GM12878 (cell line): ENCODE measurements at regions not wholly inside any gene's neighbourhood (a gene's known extent, or its start where the extent isn't known, plus 50 kb on each side); places are given as distances from the start of the nearest gene placed in this dataset.
"Not testable (repeated sequence)": the region's sequence is repeated elsewhere in the genome, so short reads cannot be mapped to it uniquely, and the experiment has no call there.

Experiments used
- ATAC-seq: fragments of 200-7000 bp; cut with Tn5 transposase; 3 replicates; pipeline ENCODE4 v1.9.1; 2020; ENCODE audit warnings: mild to moderate bottlenecking, moderate library complexity
- BruUV-seq: library from RNA; stranded (reverse); fragments of 400-500 nt; replicated peaks from 2 replicates; lab custom pipeline; 2021; lab: Mats Ljungman, UMichigan
- CTCF ChIA-PET: fragments of 300-600 bp; sonication (Branson Sonifier 250); formaldehyde crosslinking; extraction: SDS; loops from one replicate; lab custom pipeline; 2021; ENCODE audit warnings: inconsistent platforms; lab: Yijun Ruan, JAX
- POLR2A ChIA-PET: fragments of 350-600 bp; formaldehyde crosslinking; extraction: SDS; loops from one replicate; lab custom pipeline; 2021; ENCODE audit warnings: inconsistent platforms; lab: Charles Lee
- RAD21 ChIA-PET: fragments of 300-600 bp; sonication (Branson Sonifier 250); formaldehyde crosslinking; loops from one replicate; lab custom pipeline; 2023; ENCODE audit warnings: antibody characterized with exemption; ENCODE audit not compliant: unreplicated experiment; lab: Charles Lee
- SMC1A ChIA-PET: fragments of 300-600 bp; sonication (Branson Sonifier 250); formaldehyde crosslinking; loops from one replicate; lab custom pipeline; 2023; ENCODE audit not compliant: unreplicated experiment, uncharacterized antibody; lab: Charles Lee
- DNase-seq: peaks from one replicate; pipeline ENCODE4 v3.0.0-alpha.2; 2011; ENCODE audit warnings: low read depth, low spot score
- FAIRE-seq: peaks from 3 replicates; lab custom pipeline; 2011; peaks lifted over from hg19 to GRCh38; lab: Jason Lieb, UNC
- H2AFZ ChIP-seq: 2 replicates; pipeline ENCODE4 v1.6.0; 2011; ENCODE audit warnings: low read depth, low read length, control low read depth; ENCODE audit not compliant: control insufficient read depth
- H3K27ac ChIP-seq: 2 replicates; pipeline ENCODE4 v1.5.1; 2011; ENCODE audit warnings: control low read depth; ENCODE audit not compliant: control insufficient read depth, insufficient read depth
- H3K27me3 ChIP-seq, 2 experiments: replicated peaks in 1 of 2; 2 replicates each; pipeline versions ENCODE4 v1.6.0 to v1.6.1; 2011; ENCODE audit warnings: low read length in 1 of 2; ENCODE audit not compliant: control insufficient read depth in 2 of 2, insufficient read depth in 2 of 2
- H3K36me3 ChIP-seq, 2 experiments: 2 replicates each; pipeline ENCODE4 v1.5.1; 2011; ENCODE audit warnings: low read length in 1 of 2; ENCODE audit not compliant: control insufficient read depth in 2 of 2, insufficient read depth in 2 of 2
- H3K4me1 ChIP-seq: 2 replicates; pipeline ENCODE4 v1.6.1; 2011; ENCODE audit warnings: mild to moderate bottlenecking, low read length, moderate library complexity, mixed read lengths; ENCODE audit not compliant: control insufficient read depth, insufficient read depth
- H3K4me2 ChIP-seq: 2 replicates; pipeline ENCODE4 v1.6.0; 2011; ENCODE audit warnings: control low read depth; ENCODE audit not compliant: control insufficient read depth, insufficient read depth
- H3K4me3 ChIP-seq: fragments of 200-600 bp; sonication (generic); 2 replicates; pipeline ENCODE4 v1.5.1; 2016
- H3K79me2 ChIP-seq: 2 replicates; pipeline ENCODE4 v1.6.0; 2011; ENCODE audit warnings: low read length; ENCODE audit not compliant: control insufficient read depth, insufficient read depth
- H3K9ac ChIP-seq: 2 replicates; pipeline ENCODE4 v1.8.0; 2011; ENCODE audit warnings: low read length, control low read depth, mixed read lengths; ENCODE audit not compliant: control insufficient read depth, insufficient read depth
- H3K9me3 ChIP-seq: replicated peaks from 3 replicates; pipeline ENCODE4 v1.5.1; 2011; ENCODE audit warnings: mild to moderate bottlenecking, low read length; ENCODE audit not compliant: control insufficient read depth, insufficient read depth
- H4K20me1 ChIP-seq: 2 replicates; pipeline ENCODE4 v1.6.0; 2011; ENCODE audit not compliant: control insufficient read depth, insufficient read depth
- CHD4 ChIP-seq: fragments of 200-600 bp; sonication (generic); IDR thresholded peaks from 2 replicates; pipeline ENCODE4 v1.6.1; 2016; ENCODE audit warnings: mild to moderate bottlenecking
- IRF4 ChIP-seq: IDR thresholded peaks from 2 replicates; pipeline ENCODE4 v1.6.1; 2011; ENCODE audit warnings: low read depth, low read length
- MTA2 ChIP-seq: fragments of 450-650 bp; IDR thresholded peaks from 2 replicates; pipeline ENCODE4 v1.6.1; 2016; ENCODE audit warnings: low read depth, mild to moderate bottlenecking, moderate library complexity
- MYB ChIP-seq: fragments of 150-350 bp; IDR thresholded peaks from 2 replicates; pipeline ENCODE4 v1.6.1; 2014; ENCODE audit warnings: mild to moderate bottlenecking, low read depth, low read length, borderline replicate concordance
- NFXL1 ChIP-seq: fragments of 450-650 bp; IDR thresholded peaks from 2 replicates; pipeline ENCODE4 v1.6.1; 2017; ENCODE audit warnings: antibody characterized with exemption, mild to moderate bottlenecking, borderline replicate concordance
- NR2C2 ChIP-seq: IDR thresholded peaks from 2 replicates; pipeline ENCODE4 v1.6.1; 2011; ENCODE audit warnings: borderline replicate concordance, low read depth; ENCODE audit not compliant: control insufficient read depth, insufficient read length
- REST ChIP-seq: IDR thresholded peaks from 2 replicates; pipeline ENCODE4 v1.6.1; 2012; ENCODE audit warnings: mild to moderate bottlenecking, low read depth, low read length
- TARDBP ChIP-seq: IDR thresholded peaks from 2 replicates; pipeline ENCODE4 v1.6.1; 2016; ENCODE audit warnings: borderline replicate concordance
- YY1 ChIP-seq: IDR thresholded peaks from 2 replicates; pipeline ENCODE4 v1.6.1; 2011; ENCODE audit warnings: low read depth, mild to moderate bottlenecking, low read length
- WGBS: methylation state at CpG from one replicate; pipeline ENCODE4 v1.1.6; 2016; ENCODE audit warnings: low lambda C conversion rate; ENCODE audit not compliant: insufficient replicate concordance, insufficient coverage; ENCODE audit errors: missing lambda C conversion rate; 5-methylcytosine and 5-hydroxymethylcytosine counted together
- in situ Hi-C: fragments of 300-500 bp; cut with MboI; formaldehyde crosslinking; loops from 9 replicates; pipeline ENCODE4 v1.14.3; 2018; ENCODE audit warnings: mixed read lengths
- intact Hi-C: fragments of 100-400 bp; cut with micrococcal nuclease; formaldehyde crosslinking; loops from one replicate; pipeline ENCODE4 v1.14.2; 2022; ENCODE audit not compliant: unreplicated experiment
- TF ChIP-seq, protein P1 (sequence below): fragments of 450-650 bp; conservative IDR thresholded peaks from 2 replicates; pipeline ENCODE4 v1.6.1; 2017; ENCODE audit warnings: mild to moderate bottlenecking, moderate library complexity
- TF ChIP-seq, protein P2 (sequence below): fragments of 450-650 bp; IDR thresholded peaks from 2 replicates; pipeline ENCODE4 v1.6.1; 2017; ENCODE audit warnings: mild to moderate bottlenecking

GRCh38 chr3:10657339-10657738 is 152.0 kb upstream of the ATP2B2 start:
- H3K9me3 ChIP-seq, in situ Hi-C loops, H3K4me2 ChIP-seq, FAIRE-seq, H3K27ac ChIP-seq, H3K4me1 ChIP-seq, H4K20me1 ChIP-seq, RAD21 ChIA-PET, H3K4me3 ChIP-seq, BruUV-seq, H3K79me2 ChIP-seq, H3K27me3 ChIP-seq, CTCF ChIA-PET, H2AFZ ChIP-seq, H3K9ac ChIP-seq, SMC1A ChIA-PET, H3K36me3 ChIP-seq, ATAC-seq, POLR2A ChIA-PET, intact Hi-C loops, DNase-seq: not testable (repeated sequence)
- WGBS, result 3% methylated on average over 5 of the region's 5 CpGs

- ATAC-seq, result no peak
- H3K36me3 ChIP-seq, result no peaks in the 10 kb centered on the region
- SMC1A ChIA-PET, result no interaction called here
- no peaks in the 10 kb centered on the region for H3K79me2 ChIP-seq
- CTCF ChIA-PET, result no interaction called here
- BruUV-seq, result no TSS peak
- H3K4me3 ChIP-seq, result no peak overlapping the region
- FAIRE-seq, result no peak
- no peak for DNase-seq
- no peaks in the 10 kb centered on the region for H3K4me1 ChIP-seq
- H3K9me3 ChIP-seq, result no peaks in the 10 kb centered on the region
- H2AFZ ChIP-seq, result no peak overlapping the region
- no peak overlapping the region for H3K27ac ChIP-seq
- H3K9ac ChIP-seq, result no peak overlapping the region
- in situ Hi-C loops, result no loop called here
- no peak overlapping the region for H3K4me2 ChIP-seq
- RAD21 ChIA-PET, result interaction anchor here (1.2 kb wide), 1 partner anchor 9 kb away, joined by 3 read pairs; no protein-coding TSS in a partner anchor
- no peaks in the 10 kb centered on the region for H4K20me1 ChIP-seq
- POLR2A ChIA-PET, result no interaction called here
- WGBS, result 0% methylated on average over 1 of the region's 1 CpG
- intact Hi-C loops, result no loop called here
- no peaks in the 10 kb centered on the region; a peak in 1 of 4 replicates for H3K27me3 ChIP-seq
- TF ChIP-seq NR2C2 (no peak), YY1 (no peak), NFXL1 (no peak), REST (no peak), IRF4 (no peak), MTA2 (no peak), CHD4 (no peak), TARDBP (no peak), MYB (no peak)
- TF ChIP-seq, protein P1, sequence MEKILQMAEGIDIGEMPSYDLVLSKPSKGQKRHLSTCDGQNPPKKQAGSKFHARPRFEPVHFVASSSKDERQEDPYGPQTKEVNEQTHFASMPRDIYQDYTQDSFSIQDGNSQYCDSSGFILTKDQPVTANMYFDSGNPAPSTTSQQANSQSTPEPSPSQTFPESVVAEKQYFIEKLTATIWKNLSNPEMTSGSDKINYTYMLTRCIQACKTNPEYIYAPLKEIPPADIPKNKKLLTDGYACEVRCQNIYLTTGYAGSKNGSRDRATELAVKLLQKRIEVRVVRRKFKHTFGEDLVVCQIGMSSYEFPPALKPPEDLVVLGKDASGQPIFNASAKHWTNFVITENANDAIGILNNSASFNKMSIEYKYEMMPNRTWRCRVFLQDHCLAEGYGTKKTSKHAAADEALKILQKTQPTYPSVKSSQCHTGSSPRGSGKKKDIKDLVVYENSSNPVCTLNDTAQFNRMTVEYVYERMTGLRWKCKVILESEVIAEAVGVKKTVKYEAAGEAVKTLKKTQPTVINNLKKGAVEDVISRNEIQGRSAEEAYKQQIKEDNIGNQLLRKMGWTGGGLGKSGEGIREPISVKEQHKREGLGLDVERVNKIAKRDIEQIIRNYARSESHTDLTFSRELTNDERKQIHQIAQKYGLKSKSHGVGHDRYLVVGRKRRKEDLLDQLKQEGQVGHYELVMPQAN, result no peak
- TF ChIP-seq, protein P2, sequence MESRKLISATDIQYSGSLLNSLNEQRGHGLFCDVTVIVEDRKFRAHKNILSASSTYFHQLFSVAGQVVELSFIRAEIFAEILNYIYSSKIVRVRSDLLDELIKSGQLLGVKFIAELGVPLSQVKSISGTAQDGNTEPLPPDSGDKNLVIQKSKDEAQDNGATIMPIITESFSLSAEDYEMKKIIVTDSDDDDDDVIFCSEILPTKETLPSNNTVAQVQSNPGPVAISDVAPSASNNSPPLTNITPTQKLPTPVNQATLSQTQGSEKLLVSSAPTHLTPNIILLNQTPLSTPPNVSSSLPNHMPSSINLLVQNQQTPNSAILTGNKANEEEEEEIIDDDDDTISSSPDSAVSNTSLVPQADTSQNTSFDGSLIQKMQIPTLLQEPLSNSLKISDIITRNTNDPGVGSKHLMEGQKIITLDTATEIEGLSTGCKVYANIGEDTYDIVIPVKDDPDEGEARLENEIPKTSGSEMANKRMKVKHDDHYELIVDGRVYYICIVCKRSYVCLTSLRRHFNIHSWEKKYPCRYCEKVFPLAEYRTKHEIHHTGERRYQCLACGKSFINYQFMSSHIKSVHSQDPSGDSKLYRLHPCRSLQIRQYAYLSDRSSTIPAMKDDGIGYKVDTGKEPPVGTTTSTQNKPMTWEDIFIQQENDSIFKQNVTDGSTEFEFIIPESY, result no peak
Measured at GRCh38 chr3:10665592-10665991, 150.4 kb upstream of the SLC6A11 start.
